CD4-positive, alpha-beta memory T cell (primary cell): ENCODE measurements at regions not wholly inside any gene's neighbourhood (a gene's known extent, or its start where the extent isn't known, plus 50 kb on each side); places are given as distances from the start of the nearest gene placed in this dataset.

Experiments
- CTCF ChIA-PET: fragments of 350-600 bp; sonication (Branson Sonifier 250); formaldehyde crosslinking; loops from one replicate; lab custom pipeline; 2021; ENCODE audit warnings: inconsistent platforms; ENCODE audit not compliant: partially characterized antibody; lab: Charles Lee
- POLR2A ChIA-PET: fragments of 350-600 bp; sonication (Branson Sonifier 250); formaldehyde crosslinking; loops from one replicate; lab custom pipeline; 2021; ENCODE audit not compliant: partially characterized antibody; lab: Charles Lee
- DNase-seq, 5 donors: peaks; one replicate each; pipeline versions ENCODE4 v3.0.0 to v3.0.0-alpha.2; 2020 to 2022; ENCODE audit warnings: mixed read lengths in 1 of 5
- H3K27ac ChIP-seq: one replicate; pipeline ENCODE4 v1.7.0; 2013; ENCODE audit warnings: low read depth, low read length
- H3K27me3 ChIP-seq: 2 replicates; pipeline ENCODE4 v1.7.0; 2013; ENCODE audit warnings: mild to moderate bottlenecking, low read length, moderate library complexity; ENCODE audit not compliant: insufficient read depth
- H3K36me3 ChIP-seq: 2 replicates; pipeline ENCODE4 v1.7.0; 2013; ENCODE audit warnings: mild to moderate bottlenecking, low read length, moderate library complexity; ENCODE audit not compliant: insufficient read depth
- H3K4me1 ChIP-seq: 2 replicates; pipeline ENCODE4 v1.7.0; 2013; ENCODE audit warnings: mild to moderate bottlenecking, low read length, moderate library complexity; ENCODE audit not compliant: insufficient read depth
- H3K4me3 ChIP-seq, 2 donors: one replicate each; pipeline ENCODE4 v1.7.0; 2013; ENCODE audit warnings: low read length in 2 of 2, mild to moderate bottlenecking in 1 of 2
- H3K9me3 ChIP-seq, 2 donors: one replicate each; pipeline ENCODE4 v1.7.0; 2013; ENCODE audit warnings: low read length in 2 of 2, control low read depth in 1 of 2; ENCODE audit not compliant: control insufficient read depth in 1 of 2
- H3K27ac Mint-ChIP-seq, 7 donors: one replicate each; pipeline ENCODE4 v1.8.0; 2020 to 2021; ENCODE audit warnings: mixed read lengths in 7 of 7, mild to moderate bottlenecking in 6 of 7, inconsistent platforms in 3 of 7, moderate library complexity in 3 of 7
- H3K27me3 Mint-ChIP-seq, 2 donors: one replicate each; pipeline ENCODE4 v1.8.0; 2020 to 2021; ENCODE audit warnings: mixed read lengths in 2 of 2
- H3K36me3 Mint-ChIP-seq, 2 donors: one replicate each; pipeline ENCODE4 v1.8.0; 2020 to 2021; ENCODE audit warnings: mixed read lengths in 2 of 2, inconsistent platforms in 1 of 2, mild to moderate bottlenecking in 1 of 2
- H3K4me1 Mint-ChIP-seq, 4 donors: one replicate each; pipeline ENCODE4 v1.8.0; 2020 to 2021; ENCODE audit warnings: mixed read lengths in 4 of 4, mild to moderate bottlenecking in 1 of 4
- H3K4me3 Mint-ChIP-seq, 8 donors: one replicate each; pipeline ENCODE4 v1.8.0; 2020 to 2021; ENCODE audit warnings: mixed read lengths in 8 of 8, mild to moderate bottlenecking in 7 of 8, moderate library complexity in 6 of 8, inconsistent platforms in 3 of 8
- H3K9me3 Mint-ChIP-seq, 8 donors: one replicate each; pipeline ENCODE4 v1.8.0; 2020 to 2021; ENCODE audit warnings: mixed read lengths in 8 of 8, mild to moderate bottlenecking in 5 of 8, inconsistent platforms in 3 of 8, moderate library complexity in 1 of 8
- intact Hi-C: fragments of 100-400 bp; cut with micrococcal nuclease; formaldehyde crosslinking; loops from one replicate; pipeline ENCODE4 v1.15.1; 2023

DNA sequence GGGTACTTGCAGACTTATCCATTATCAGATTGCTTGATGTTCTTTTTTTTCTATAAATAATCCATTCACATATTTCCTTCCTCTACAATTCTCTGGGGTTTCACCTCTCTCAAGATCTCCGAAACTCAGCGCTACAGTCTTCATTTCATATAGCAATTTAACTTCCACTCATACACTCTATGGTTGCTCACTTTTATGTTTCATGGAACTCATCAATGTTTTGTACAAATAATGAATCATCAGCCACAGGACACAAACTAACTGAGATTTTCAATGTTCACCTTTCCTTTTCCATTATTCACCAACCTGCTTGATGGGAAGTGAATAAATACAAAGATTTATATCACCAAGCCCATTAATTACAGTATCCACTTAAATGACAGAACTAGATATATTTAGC lies 534.7 kb downstream of the LRFN5 start:
- CTCF ChIA-PET: no interaction called here
- no peak for DNase-seq
- POLR2A ChIA-PET: no interaction called here
- H3K27ac Mint-ChIP-seq: no peak overlapping the region
- no peak overlapping the region for H3K27ac ChIP-seq
- intact Hi-C loops: no loop called here
- no peaks in the 10 kb centered on the region for H3K27me3 Mint-ChIP-seq
- H3K4me1 ChIP-seq: no peaks in the 10 kb centered on the region
- no peaks in the 10 kb centered on the region for H3K27me3 ChIP-seq
- H3K4me3 ChIP-seq: no peak overlapping the region
- H3K36me3 Mint-ChIP-seq: no peaks in the 10 kb centered on the region
- no peaks in the 10 kb centered on the region for H3K36me3 ChIP-seq
- H3K4me1 Mint-ChIP-seq: no peaks in the 10 kb centered on the region
- peaks cover 0 to 3% of the 10 kb centered on the region in 2 donors for H3K9me3 ChIP-seq
- H3K9me3 Mint-ChIP-seq: peaks cover 0 to 6% (median 3%) of the 10 kb centered on the region in 8 donors
- H3K4me3 Mint-ChIP-seq: no peak overlapping the region

- H3K27me3 ChIP-seq: no peaks in the 10 kb centered on the region
- Mint-ChIP-seq H3K36me3 (no peaks in the 10 kb centered on the region), H3K27me3 (no peaks in the 10 kb centered on the region), H3K27ac (no peak overlapping the region), H3K9me3 (peaks cover 0 to 6% (median 3%) of the 10 kb centered on the region in 8 donors), H3K4me3 (no peak overlapping the region), H3K4me1 (no peaks in the 10 kb centered on the region)
- no peak for DNase-seq
- intact Hi-C loops: no loop called here
- ChIA-PET POLR2A (no interaction called here), CTCF (no interaction called here)
- no peak overlapping the region for H3K27ac ChIP-seq
- H3K36me3 ChIP-seq: no peaks in the 10 kb centered on the region
- no peaks in the 10 kb centered on the region for H3K4me1 ChIP-seq
- H3K9me3 ChIP-seq: peaks cover 0 to 3% of the 10 kb centered on the region in 2 donors
- no peak overlapping the region for H3K4me3 ChIP-seq
Observed at GRCh38 chr14:42140831-42141279, 534.2 kb downstream of the LRFN5 start.

DNA sequence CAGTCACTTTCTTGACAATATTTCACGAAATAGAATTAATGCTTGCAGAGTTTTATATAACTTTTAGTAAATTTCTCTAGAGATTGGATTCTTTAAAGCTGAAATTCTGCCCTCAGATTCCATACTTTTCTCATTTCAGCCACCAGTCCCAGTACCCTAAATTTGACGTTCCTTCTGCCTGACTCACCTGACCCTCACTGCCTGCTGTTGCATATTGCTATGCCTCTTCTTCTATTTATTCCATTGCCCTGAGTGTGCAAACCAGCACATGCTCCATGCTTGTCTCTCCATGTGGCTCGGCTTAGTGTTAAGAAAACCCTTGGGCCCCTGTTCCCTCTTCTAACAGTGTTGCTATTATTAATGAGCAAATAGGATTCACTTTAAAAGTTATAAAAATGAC lies 533.3 kb downstream of the LRFN5 start:
- Mint-ChIP-seq H3K9me3 (peaks cover 0 to 5% (median 2%) of the 10 kb centered on the region in 8 donors), H3K36me3 (no peaks in the 10 kb centered on the region), H3K27ac (no peak overlapping the region), H3K4me3 (no peak overlapping the region), H3K27me3 (no peaks in the 10 kb centered on the region), H3K4me1 (no peaks in the 10 kb centered on the region)
- Histone ChIP-seq H3K9me3 (peaks cover 0 to 3% of the 10 kb centered on the region in 2 donors), H3K27me3 (no peaks in the 10 kb centered on the region), H3K4me3 (no peak overlapping the region), H3K4me1 (no peaks in the 10 kb centered on the region), H3K36me3 (no peaks in the 10 kb centered on the region), H3K27ac (no peak overlapping the region)
- ChIA-PET POLR2A (no interaction called here), CTCF (no interaction called here)
- DNase-seq: no peak
- intact Hi-C loops: no loop called here

DNA sequence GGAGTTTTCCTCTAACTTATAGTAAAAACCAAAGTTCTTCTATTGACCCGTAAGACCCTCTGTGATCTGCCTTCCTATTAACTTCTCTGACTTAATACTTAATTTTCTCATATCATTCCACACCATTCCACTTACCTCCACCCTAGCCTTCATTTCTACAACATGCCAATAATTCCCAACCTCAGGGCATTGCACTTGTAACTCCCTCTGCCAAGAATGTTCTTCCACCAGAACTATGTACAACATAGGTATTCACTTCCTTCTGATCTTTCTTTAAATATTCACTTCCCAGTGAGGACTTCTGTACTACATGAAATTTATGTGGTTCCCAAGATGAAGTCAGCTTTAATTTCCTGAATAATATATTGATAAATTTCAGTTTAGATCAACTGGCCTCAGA lies 531.7 kb downstream of the LRFN5 start:
- no peaks in the 10 kb centered on the region for H3K36me3 Mint-ChIP-seq
- H3K9me3 ChIP-seq: peaks cover 0 to 3% of the 10 kb centered on the region in 2 donors
- H3K27ac Mint-ChIP-seq: no peak overlapping the region
- no peak overlapping the region for H3K4me3 ChIP-seq
- no peaks in the 10 kb centered on the region for H3K4me1 Mint-ChIP-seq
- H3K36me3 ChIP-seq: no peaks in the 10 kb centered on the region
- no peak overlapping the region for H3K27ac ChIP-seq
- H3K27me3 Mint-ChIP-seq: no peaks in the 10 kb centered on the region
- intact Hi-C loops: no loop called here
- H3K9me3 Mint-ChIP-seq: peaks cover 0 to 7% (median 3%) of the 10 kb centered on the region in 8 donors
- DNase-seq: no peak
- ChIA-PET POLR2A (no interaction called here), CTCF (no interaction called here)
- H3K4me3 Mint-ChIP-seq: no peak overlapping the region
- H3K27me3 ChIP-seq: no peaks in the 10 kb centered on the region
- H3K4me1 ChIP-seq: no peaks in the 10 kb centered on the region

GRCh38 chr14:42130815-42131214 lies 524.1 kb downstream of the LRFN5 start:
- no peaks in the 10 kb centered on the region for H3K4me1 Mint-ChIP-seq
- Histone ChIP-seq H3K27ac (no peak overlapping the region), H3K27me3 (no peaks in the 10 kb centered on the region), H3K9me3 (no peaks in the 10 kb centered on the region), H3K4me1 (no peaks in the 10 kb centered on the region), H3K4me3 (no peak overlapping the region), H3K36me3 (no peaks in the 10 kb centered on the region)
- H3K27ac Mint-ChIP-seq: no peak overlapping the region
- H3K4me3 Mint-ChIP-seq: no peak overlapping the region
- intact Hi-C loops: no loop called here
- CTCF ChIA-PET: no interaction called here
- H3K36me3 Mint-ChIP-seq: no peaks in the 10 kb centered on the region
- no peaks in the 10 kb centered on the region for H3K27me3 Mint-ChIP-seq
- DNase-seq: no peak
- POLR2A ChIA-PET: no interaction called here
- peaks cover 0 to 7% (median 2%) of the 10 kb centered on the region in 8 donors for H3K9me3 Mint-ChIP-seq

DNA sequence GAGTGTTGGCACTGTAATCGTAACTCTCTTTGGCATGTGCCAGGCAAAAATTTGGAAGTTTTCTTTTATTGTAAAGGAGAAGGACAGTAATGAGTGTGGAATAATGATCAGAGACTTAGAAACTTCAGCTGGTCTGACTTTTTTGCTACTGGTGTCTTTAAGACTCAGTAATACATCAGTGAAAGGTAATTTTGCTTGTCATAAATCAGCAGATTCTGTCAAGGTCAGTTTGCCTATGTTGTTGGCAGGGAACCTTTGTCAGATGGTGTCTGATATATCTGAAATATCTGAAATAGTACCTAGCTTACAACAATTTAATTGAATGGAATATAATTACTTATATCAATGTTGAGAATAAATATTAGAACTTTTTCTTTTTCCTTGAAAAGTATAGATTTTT lies 516.9 kb downstream of the LRFN5 start:
- POLR2A ChIA-PET: no interaction called here
- no peak overlapping the region for H3K27ac ChIP-seq
- H3K4me3 Mint-ChIP-seq: no peak overlapping the region
- no peaks in the 10 kb centered on the region for H3K36me3 ChIP-seq
- CTCF ChIA-PET: no interaction called here
- H3K4me1 Mint-ChIP-seq: no peaks in the 10 kb centered on the region
- H3K27ac Mint-ChIP-seq: no peak overlapping the region
- no peaks in the 10 kb centered on the region for H3K36me3 Mint-ChIP-seq
- H3K9me3 ChIP-seq: no peaks in the 10 kb centered on the region
- no peak for DNase-seq
- H3K27me3 Mint-ChIP-seq: no peaks in the 10 kb centered on the region
- H3K4me1 ChIP-seq: no peaks in the 10 kb centered on the region
- H3K27me3 ChIP-seq: no peaks in the 10 kb centered on the region
- no peak overlapping the region for H3K4me3 ChIP-seq
- intact Hi-C loops: no loop called here
- H3K9me3 Mint-ChIP-seq: peaks cover 0 to 20% (median 3%) of the 10 kb centered on the region in 8 donors

GRCh38 chr14:42113358-42114069 lies 506.8 kb downstream of the LRFN5 start:
- intact Hi-C loops: no loop called here
- H3K27ac Mint-ChIP-seq: no peak overlapping the region
- no peak overlapping the region for H3K4me3 ChIP-seq

More at GRCh38 chr14:42113358-42114069, 506.8 kb downstream of the LRFN5 start:
- Mint-ChIP-seq H3K4me3 (no peak overlapping the region), H3K9me3 (peaks cover 5 to 34% (median 11%) of the 10 kb centered on the region in 8 donors), H3K36me3 (no peaks in the 10 kb centered on the region), H3K27me3 (no peaks in the 10 kb centered on the region), H3K4me1 (no peaks in the 10 kb centered on the region)
- Histone ChIP-seq H3K9me3 (peaks cover 0 to 4% of the 10 kb centered on the region in 2 donors), H3K4me1 (no peaks in the 10 kb centered on the region), H3K36me3 (no peaks in the 10 kb centered on the region), H3K27me3 (no peaks in the 10 kb centered on the region), H3K27ac (no peak overlapping the region)
- ChIA-PET CTCF (no interaction called here), POLR2A (no interaction called here)
- no peak for DNase-seq
